MM.1S (cell line): ENCODE measurements at regions not wholly inside any gene's neighbourhood (a gene's known extent, or its start where the extent isn't known, plus 50 kb on each side); places are given as distances from the start of the nearest gene placed in this dataset.

Experiments
- DNase-seq: peaks from one replicate; pipeline ENCODE4 v3.0.0-alpha.2; 2015
- H2AFZ ChIP-seq: fragments of 300-600 bp; sonication (generic); 2 replicates; pipeline ENCODE4 v1.6.0; 2016; ENCODE audit warnings: antibody characterized with exemption, low read length
- H3F3A ChIP-seq: fragments of 300-600 bp; sonication (generic); 2 replicates; pipeline ENCODE4 v1.6.1; 2016; ENCODE audit warnings: mild to moderate bottlenecking, antibody characterized with exemption, low read length, moderate library complexity, mixed read lengths; ENCODE audit not compliant: insufficient read depth
- H3K27ac ChIP-seq: fragments of 300-600 bp; sonication (generic); 2 replicates; pipeline ENCODE4 v1.5.1; 2016; ENCODE audit warnings: mild to moderate bottlenecking, low read length
- H3K27me3 ChIP-seq: fragments of 300-600 bp; sonication (generic); replicated peaks from 2 replicates; pipeline ENCODE4 v1.6.0; 2016; ENCODE audit warnings: low read length; ENCODE audit not compliant: insufficient read depth
- H3K36me3 ChIP-seq: fragments of 300-600 bp; sonication (generic); replicated peaks from 2 replicates; pipeline ENCODE4 v1.6.1; 2016; ENCODE audit warnings: mild to moderate bottlenecking, low read length, mixed read lengths; ENCODE audit not compliant: insufficient read depth
- H3K4me1 ChIP-seq: fragments of 300-600 bp; sonication (generic); 2 replicates; pipeline ENCODE4 v1.6.1; 2016; ENCODE audit warnings: low read length, mixed read lengths
- H3K4me2 ChIP-seq: fragments of 300-600 bp; sonication (generic); 2 replicates; pipeline ENCODE4 v1.6.0; 2016; ENCODE audit warnings: low read depth, low read length
- H3K4me3 ChIP-seq: fragments of 300-600 bp; sonication (generic); 2 replicates; pipeline ENCODE4 v1.5.1; 2016; ENCODE audit warnings: low read length, mixed read lengths
- H3K79me2 ChIP-seq: fragments of 300-600 bp; sonication (generic); 2 replicates; pipeline ENCODE4 v1.6.1; 2016; ENCODE audit warnings: mixed run types, low read length, mixed read lengths
- H3K9ac ChIP-seq: fragments of 300-600 bp; sonication (generic); 2 replicates; pipeline ENCODE4 v1.6.1; 2016; ENCODE audit warnings: low read length, mixed read lengths
- H3K9me2 ChIP-seq: fragments of 300-600 bp; sonication (generic); replicated peaks from 2 replicates; pipeline ENCODE4 v1.6.1; 2016; ENCODE audit warnings: mild to moderate bottlenecking, low read length, mixed read lengths; ENCODE audit not compliant: insufficient read depth
- H3K9me3 ChIP-seq: fragments of 300-600 bp; sonication (generic); replicated peaks from 2 replicates; pipeline ENCODE4 v1.6.1; 2016; ENCODE audit warnings: mild to moderate bottlenecking, low read length, mixed read lengths; ENCODE audit not compliant: insufficient read depth
- H4K20me1 ChIP-seq: fragments of 300-600 bp; sonication (generic); 2 replicates; pipeline ENCODE4 v1.6.1; 2016; ENCODE audit warnings: mild to moderate bottlenecking, low read length, moderate library complexity, mixed read lengths; ENCODE audit not compliant: insufficient read depth
- EZH2 ChIP-seq: fragments of 300-600 bp; sonication (generic); optimal IDR thresholded peaks from 2 replicates; pipeline ENCODE3; 2017; ENCODE audit warnings: low read depth, mild to moderate bottlenecking, antibody characterized with exemption, low read length, mixed read lengths
- EZH2phosphoT487 ChIP-seq: fragments of 300-600 bp; sonication (generic); IDR thresholded peaks from 2 replicates; pipeline ENCODE4 v1.6.1; 2018; ENCODE audit warnings: antibody characterized with exemption, low read length
- TF ChIP-seq, protein P1 (sequence below): fragments of 300-600 bp; sonication (generic); IDR thresholded peaks from 2 replicates; pipeline ENCODE4 v1.5.1; 2016; ENCODE audit warnings: antibody characterized with exemption, low read length, mixed read lengths

DNA sequence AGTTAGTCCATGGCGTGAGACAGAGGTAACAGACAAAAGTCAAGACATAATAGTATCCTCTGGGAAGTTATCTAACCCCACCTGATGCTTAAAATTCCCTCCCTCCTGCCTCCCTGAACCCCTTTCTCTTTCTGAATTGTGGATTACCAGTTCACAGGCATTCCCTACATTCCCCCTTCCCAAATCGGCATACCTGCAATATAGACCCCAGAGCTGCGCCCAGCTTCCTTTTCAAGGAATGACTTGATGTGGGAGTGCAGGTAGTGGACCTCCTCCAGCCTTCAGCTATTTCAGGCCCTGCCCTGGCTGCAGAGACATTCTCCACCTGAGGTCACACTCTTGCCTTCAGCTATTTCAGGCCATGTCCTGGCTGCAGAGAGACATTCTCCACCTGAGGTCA lies 111.1 kb upstream of the KLF7 start:
- Histone ChIP-seq H3K27me3 (no peaks in the 10 kb centered on the region), H4K20me1 (no peaks in the 10 kb centered on the region), H3K27ac (no peak overlapping the region), H3K4me3 (no peak overlapping the region), H3K9me3 (no peaks in the 10 kb centered on the region), H3K4me1 (no peaks in the 10 kb centered on the region), H3K4me2 (no peak overlapping the region), H3F3A (no peaks in the 10 kb centered on the region), H3K9ac (no peak overlapping the region), H2AFZ (no peak overlapping the region), H3K79me2 (no peaks in the 10 kb centered on the region), H3K36me3 (no peaks in the 10 kb centered on the region), H3K9me2 (no peaks in the 10 kb centered on the region)
- TF ChIP-seq, protein P1, sequence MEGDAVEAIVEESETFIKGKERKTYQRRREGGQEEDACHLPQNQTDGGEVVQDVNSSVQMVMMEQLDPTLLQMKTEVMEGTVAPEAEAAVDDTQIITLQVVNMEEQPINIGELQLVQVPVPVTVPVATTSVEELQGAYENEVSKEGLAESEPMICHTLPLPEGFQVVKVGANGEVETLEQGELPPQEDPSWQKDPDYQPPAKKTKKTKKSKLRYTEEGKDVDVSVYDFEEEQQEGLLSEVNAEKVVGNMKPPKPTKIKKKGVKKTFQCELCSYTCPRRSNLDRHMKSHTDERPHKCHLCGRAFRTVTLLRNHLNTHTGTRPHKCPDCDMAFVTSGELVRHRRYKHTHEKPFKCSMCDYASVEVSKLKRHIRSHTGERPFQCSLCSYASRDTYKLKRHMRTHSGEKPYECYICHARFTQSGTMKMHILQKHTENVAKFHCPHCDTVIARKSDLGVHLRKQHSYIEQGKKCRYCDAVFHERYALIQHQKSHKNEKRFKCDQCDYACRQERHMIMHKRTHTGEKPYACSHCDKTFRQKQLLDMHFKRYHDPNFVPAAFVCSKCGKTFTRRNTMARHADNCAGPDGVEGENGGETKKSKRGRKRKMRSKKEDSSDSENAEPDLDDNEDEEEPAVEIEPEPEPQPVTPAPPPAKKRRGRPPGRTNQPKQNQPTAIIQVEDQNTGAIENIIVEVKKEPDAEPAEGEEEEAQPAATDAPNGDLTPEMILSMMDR = no peak
- TF ChIP-seq EZH2 = no peak
- TF ChIP-seq EZH2phosphoT487 = no peak
- DNase-seq = no peak

DNA sequence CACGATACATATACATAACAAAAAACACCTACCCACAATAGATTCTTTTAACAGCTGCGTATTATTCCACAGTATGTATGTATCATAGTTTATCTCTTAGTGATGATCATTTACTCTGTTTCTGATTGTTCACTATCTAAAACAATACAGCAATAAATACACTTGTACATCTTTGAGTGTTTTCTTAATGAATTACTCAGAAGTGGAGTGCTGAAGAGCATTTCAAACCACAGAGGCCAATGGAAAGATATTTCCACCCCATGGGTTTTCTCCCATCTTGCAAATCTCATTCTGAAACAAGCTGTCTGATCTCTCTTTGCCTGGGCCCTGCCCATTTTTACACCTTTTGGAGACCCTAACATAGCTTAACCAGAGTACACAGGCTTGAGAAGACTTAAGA lies 113.8 kb upstream of the KLF7 start:
- no peaks in the 10 kb centered on the region for H4K20me1 ChIP-seq
- H3K4me3 ChIP-seq = no peak overlapping the region
- H3K79me2 ChIP-seq = no peaks in the 10 kb centered on the region
- TF ChIP-seq, protein P1 = no peak
- TF ChIP-seq EZH2phosphoT487 (no peak), EZH2 (no peak)
- H3K27me3 ChIP-seq = no peaks in the 10 kb centered on the region
- H3K4me1 ChIP-seq = no peaks in the 10 kb centered on the region
- H3K9ac ChIP-seq = no peak overlapping the region
- H3K27ac ChIP-seq = no peak overlapping the region
- no peaks in the 10 kb centered on the region for H3K9me3 ChIP-seq
- no peak overlapping the region for H2AFZ ChIP-seq
- no peaks in the 10 kb centered on the region for H3K36me3 ChIP-seq
- no peak overlapping the region for H3K4me2 ChIP-seq
- DNase-seq = no peak
- no peaks in the 10 kb centered on the region for H3K9me2 ChIP-seq
- no peaks in the 10 kb centered on the region for H3F3A ChIP-seq

DNA sequence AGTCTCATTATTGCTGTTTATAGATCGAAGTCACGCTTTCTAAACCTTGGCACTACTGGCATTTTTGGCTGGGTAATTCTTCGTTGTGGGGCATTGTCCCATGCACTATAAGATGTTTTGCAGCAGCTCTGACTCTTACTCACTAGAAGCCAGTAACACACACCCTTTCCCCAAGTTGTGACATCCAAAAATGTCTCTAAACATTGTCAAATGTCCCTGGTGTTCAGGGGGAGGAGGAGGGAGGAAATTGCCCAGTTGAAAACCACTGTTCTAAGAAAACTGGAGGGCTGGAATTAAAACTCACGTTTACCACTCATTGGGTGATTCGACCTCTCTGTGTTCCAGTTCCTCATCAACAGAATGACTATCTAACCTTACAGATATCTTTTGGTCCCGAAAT lies 115.7 kb upstream of the KLF7 start:
- Histone ChIP-seq H3K4me2 (no peak overlapping the region), H3K9ac (no peak overlapping the region), H3K9me2 (no peaks in the 10 kb centered on the region), H3K9me3 (no peaks in the 10 kb centered on the region), H3K79me2 (no peaks in the 10 kb centered on the region), H3K27ac (no peak overlapping the region), H3K4me3 (no peak overlapping the region), H3K4me1 (no peaks in the 10 kb centered on the region), H4K20me1 (no peaks in the 10 kb centered on the region), H2AFZ (no peak overlapping the region), H3K36me3 (no peaks in the 10 kb centered on the region), H3F3A (no peaks in the 10 kb centered on the region), H3K27me3 (no peaks in the 10 kb centered on the region)
- no peak for DNase-seq
- TF ChIP-seq EZH2phosphoT487 (no peak), EZH2 (no peak)
- TF ChIP-seq, protein P1 = no peak
